Naive thymus-derived CD8-positive, alpha-beta T cell (primary cell): ENCODE measurements at regions not wholly inside any gene's neighbourhood (a gene's known extent, or its start where the extent isn't known, plus 50 kb on each side); places are given as distances from the start of the nearest gene placed in this dataset.
"Not testable (repeated sequence)": the region's sequence is repeated elsewhere in the genome, so short reads cannot be mapped to it uniquely, and the experiment has no call there.

Source experiments
- ATAC-seq, 2 donors: fragments of 150-1000 bp; cut with Tn5 transposase in 1 of 2; sonication (Bioruptor Pico), chemical (Tn5 transposase) in 1 of 2; 1 replicate in 1 of 2; 2 replicates in 1 of 2; pipeline ENCODE4 v1.10.0; 2021; ENCODE audit warnings: mild to moderate bottlenecking in 2 of 2, moderate library complexity in 2 of 2
- POLR2A ChIA-PET: fragments of 350-600 bp; sonication (Branson Sonifier 250); formaldehyde crosslinking; loops from one replicate; lab custom pipeline; 2021; ENCODE audit warnings: antibody characterized with exemption; lab: Charles Lee
- DNase-seq, 10 donors: peaks; one replicate each; pipeline versions ENCODE4 v3.0.0 to v3.0.0-alpha.2; 2020 to 2022
- H3K27ac Mint-ChIP-seq, 10 donors: one replicate each; pipeline ENCODE4 v1.8.0; 2020 to 2022; ENCODE audit warnings: mild to moderate bottlenecking in 10 of 10, mixed read lengths in 10 of 10, moderate library complexity in 4 of 10, inconsistent platforms in 1 of 10
- H3K27me3 Mint-ChIP-seq, 5 donors: one replicate each; pipeline ENCODE4 v1.8.0; 2021 to 2022; ENCODE audit warnings: mixed read lengths in 5 of 5
- H3K36me3 Mint-ChIP-seq, 3 donors: one replicate each; pipeline ENCODE4 v1.8.0; 2020 to 2022; ENCODE audit warnings: mixed read lengths in 3 of 3, mild to moderate bottlenecking in 2 of 3, inconsistent platforms in 1 of 3
- H3K4me1 Mint-ChIP-seq, 4 donors: one replicate each; pipeline ENCODE4 v1.8.0; 2021 to 2022; ENCODE audit warnings: mixed read lengths in 4 of 4
- H3K4me3 Mint-ChIP-seq, 10 donors: one replicate each; pipeline ENCODE4 v1.8.0; 2020 to 2022; ENCODE audit warnings: mild to moderate bottlenecking in 10 of 10, mixed read lengths in 10 of 10, moderate library complexity in 6 of 10, inconsistent platforms in 1 of 10
- H3K9me3 Mint-ChIP-seq, 9 donors: one replicate each; pipeline ENCODE4 v1.8.0; 2020 to 2022; ENCODE audit warnings: mixed read lengths in 9 of 9, mild to moderate bottlenecking in 3 of 9, inconsistent platforms in 1 of 9, moderate library complexity in 1 of 9

- Mint-ChIP-seq H3K27ac (no peak overlapping the region), H3K27me3 (peaks cover 0 to 21% (median 6%) of the 10 kb centered on the region in 5 donors), H3K36me3 (no peaks in the 10 kb centered on the region), H3K4me1 (peaks cover 0 to 5% (median 0%) of the 10 kb centered on the region in 4 donors), H3K4me3 (no peak overlapping the region), H3K9me3 (no peaks in the 10 kb centered on the region)
- ATAC-seq (no peak), DNase-seq (no peak)
- POLR2A ChIA-PET, result no interaction called here
Observed at GRCh38 chr13:50161052-50161451, 145.8 kb downstream of the KCNRG start.

- peaks cover 0 to 5% (median 0%) of the 10 kb centered on the region in 4 donors for H3K4me1 Mint-ChIP-seq
- ATAC-seq (no peak), DNase-seq (no peak)
- no peaks in the 10 kb centered on the region for H3K9me3 Mint-ChIP-seq
- H3K27me3 Mint-ChIP-seq, result peaks cover 0 to 21% (median 7%) of the 10 kb centered on the region in 5 donors
- H3K4me3 Mint-ChIP-seq, result no peak overlapping the region
- no peak overlapping the region for H3K27ac Mint-ChIP-seq
- POLR2A ChIA-PET, result no interaction called here
- no peaks in the 10 kb centered on the region for H3K36me3 Mint-ChIP-seq
Observed at GRCh38 chr13:50162001-50162400, 146.8 kb downstream of the KCNRG start.

DNA sequence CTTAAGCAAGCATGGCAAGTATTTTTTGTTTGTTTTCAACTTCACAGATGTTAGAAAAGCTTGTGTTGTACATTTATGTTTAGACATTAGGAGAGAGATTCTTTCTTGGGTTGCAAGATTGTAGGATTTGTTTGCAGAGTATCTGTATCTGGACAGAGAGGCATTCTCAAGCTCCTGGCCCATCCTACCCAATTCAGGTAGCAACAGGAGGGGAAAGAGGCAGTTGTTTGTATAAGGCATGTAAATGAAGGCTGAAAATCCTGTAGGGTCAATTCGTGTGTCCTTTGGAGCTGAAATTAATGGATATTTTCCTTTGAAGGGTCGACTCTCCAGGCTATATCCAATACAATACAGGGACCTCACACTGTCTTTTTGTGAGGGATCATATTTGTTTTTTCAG is 147.3 kb downstream of the KCNRG start:
- Mint-ChIP-seq H3K4me1 (peaks cover 0 to 5% (median 0%) of the 10 kb centered on the region in 4 donors), H3K4me3 (no peak overlapping the region), H3K27me3 (peaks cover 0 to 21% (median 7%) of the 10 kb centered on the region in 5 donors), H3K27ac (no peak overlapping the region), H3K9me3 (no peaks in the 10 kb centered on the region), H3K36me3 (no peaks in the 10 kb centered on the region)
- POLR2A ChIA-PET, result no interaction called here
- DNase-seq (no peak), ATAC-seq (no peak)

DNA sequence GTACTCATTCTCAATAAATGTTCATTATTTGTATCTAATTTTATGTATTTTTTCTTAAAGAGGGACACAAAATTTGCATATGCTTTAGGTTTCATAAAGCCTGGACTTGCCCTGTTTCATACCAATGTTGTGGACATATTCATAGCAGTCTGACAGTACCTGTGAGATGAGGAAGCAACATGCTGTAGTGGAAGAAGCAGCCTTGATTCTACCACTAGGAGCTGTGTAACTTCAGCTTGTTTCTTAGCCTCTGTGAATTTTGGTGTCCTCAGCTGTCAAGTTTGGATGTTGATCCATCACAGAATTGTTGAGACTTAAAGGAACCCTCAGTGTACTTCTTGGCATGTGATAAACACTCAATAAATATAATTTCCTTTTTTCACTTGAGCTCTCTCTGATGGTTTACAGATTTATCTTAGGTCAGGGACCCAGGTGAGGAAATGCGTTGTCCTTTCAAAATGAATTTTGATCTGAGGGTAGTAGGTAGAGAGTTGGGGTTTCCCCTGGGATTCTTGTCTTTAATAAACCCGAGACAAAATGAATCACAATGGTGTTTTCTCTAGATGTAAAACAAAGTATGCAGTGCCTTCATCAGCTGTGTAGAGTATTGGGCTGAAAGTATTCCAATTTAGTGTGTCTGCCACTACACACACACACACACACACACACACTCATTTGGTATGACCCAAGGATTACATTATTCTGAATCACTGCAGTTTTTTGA is 152.1 kb downstream of the KCNRG start:
- Mint-ChIP-seq H3K4me3 (no peak overlapping the region), H3K4me1 (no peaks in the 10 kb centered on the region), H3K9me3 (no peaks in the 10 kb centered on the region), H3K27ac (no peak overlapping the region), H3K36me3 (no peaks in the 10 kb centered on the region), H3K27me3 (peaks cover 0 to 8% (median 6%) of the 10 kb centered on the region in 5 donors)
- ATAC-seq (no peak), DNase-seq (no peak)
- POLR2A ChIA-PET, result no interaction called here

DNA sequence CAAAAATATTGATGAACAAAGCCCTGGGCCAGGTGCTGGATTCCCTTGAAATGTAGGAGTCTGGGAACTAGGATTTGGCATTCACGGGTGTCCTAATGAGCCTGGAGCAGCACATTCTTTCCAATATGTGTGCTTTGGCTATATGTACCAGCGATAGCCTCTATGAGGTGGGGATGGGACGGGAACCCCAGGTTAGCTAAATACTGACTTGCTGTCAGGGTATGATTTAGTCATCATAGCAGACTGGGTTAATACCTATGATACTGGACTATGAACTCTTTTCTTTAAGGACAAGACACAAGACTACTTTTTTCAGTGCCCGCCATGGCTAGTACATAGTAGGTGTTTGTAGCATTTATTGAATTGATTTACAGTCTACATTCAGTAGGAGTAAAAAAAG is 152.7 kb downstream of the KCNRG start:
- no peak for ATAC-seq
- POLR2A ChIA-PET, result no interaction called here
- H3K36me3 Mint-ChIP-seq, result no peaks in the 10 kb centered on the region

DNA sequence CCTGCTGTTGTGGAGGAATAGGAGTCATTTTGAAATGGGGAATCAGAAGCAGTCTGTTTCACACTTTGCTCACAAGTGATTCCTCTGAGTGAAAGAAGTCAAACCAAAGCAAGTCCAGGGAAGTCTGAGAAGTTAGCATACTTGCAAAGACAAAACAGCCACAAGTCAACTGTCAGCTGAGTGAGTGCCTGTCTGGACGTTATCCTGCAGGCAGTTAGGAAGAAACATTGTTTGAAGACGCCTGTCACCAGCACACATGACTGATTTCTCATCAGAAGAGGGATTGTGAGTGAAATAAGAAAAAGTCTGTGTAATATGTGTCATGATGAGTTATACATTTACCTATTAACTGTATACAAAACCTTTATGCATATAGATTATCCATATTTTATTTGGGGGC is 153.5 kb downstream of the KCNRG start:
- ATAC-seq (no peak), DNase-seq (no peak)
- Mint-ChIP-seq H3K4me3 (no peak overlapping the region), H3K36me3 (no peaks in the 10 kb centered on the region), H3K27me3 (peaks cover 0 to 3% (median 3%) of the 10 kb centered on the region in 5 donors), H3K9me3 (no peaks in the 10 kb centered on the region), H3K4me1 (peaks cover 0 to 2% (median 0%) of the 10 kb centered on the region in 4 donors), H3K27ac (no peak overlapping the region)
- POLR2A ChIA-PET, result no interaction called here

More for the DNA sequence above, 152.7 kb downstream of the KCNRG start:
- Mint-ChIP-seq H3K27me3 (peaks cover 0 to 8% (median 5%) of the 10 kb centered on the region in 5 donors), H3K4me3 (no peak overlapping the region), H3K4me1 (peaks cover 0 to 2% (median 0%) of the 10 kb centered on the region in 4 donors), H3K9me3 (no peaks in the 10 kb centered on the region), H3K27ac (no peak overlapping the region)
- no peak for DNase-seq

- no peaks in the 10 kb centered on the region for H3K9me3 Mint-ChIP-seq
- peaks cover 0 to 2% (median 0%) of the 10 kb centered on the region in 4 donors for H3K4me1 Mint-ChIP-seq
- no peak overlapping the region for H3K27ac Mint-ChIP-seq
- POLR2A ChIA-PET, result no interaction called here
- H3K27me3 Mint-ChIP-seq, result peaks cover 0 to 3% (median 1%) of the 10 kb centered on the region in 5 donors
- ATAC-seq (no peak), DNase-seq (no peak)
- H3K36me3 Mint-ChIP-seq, result no peaks in the 10 kb centered on the region
- no peak overlapping the region for H3K4me3 Mint-ChIP-seq
Observed at GRCh38 chr13:50170447-50171037, 155.3 kb downstream of the KCNRG start.

DNA sequence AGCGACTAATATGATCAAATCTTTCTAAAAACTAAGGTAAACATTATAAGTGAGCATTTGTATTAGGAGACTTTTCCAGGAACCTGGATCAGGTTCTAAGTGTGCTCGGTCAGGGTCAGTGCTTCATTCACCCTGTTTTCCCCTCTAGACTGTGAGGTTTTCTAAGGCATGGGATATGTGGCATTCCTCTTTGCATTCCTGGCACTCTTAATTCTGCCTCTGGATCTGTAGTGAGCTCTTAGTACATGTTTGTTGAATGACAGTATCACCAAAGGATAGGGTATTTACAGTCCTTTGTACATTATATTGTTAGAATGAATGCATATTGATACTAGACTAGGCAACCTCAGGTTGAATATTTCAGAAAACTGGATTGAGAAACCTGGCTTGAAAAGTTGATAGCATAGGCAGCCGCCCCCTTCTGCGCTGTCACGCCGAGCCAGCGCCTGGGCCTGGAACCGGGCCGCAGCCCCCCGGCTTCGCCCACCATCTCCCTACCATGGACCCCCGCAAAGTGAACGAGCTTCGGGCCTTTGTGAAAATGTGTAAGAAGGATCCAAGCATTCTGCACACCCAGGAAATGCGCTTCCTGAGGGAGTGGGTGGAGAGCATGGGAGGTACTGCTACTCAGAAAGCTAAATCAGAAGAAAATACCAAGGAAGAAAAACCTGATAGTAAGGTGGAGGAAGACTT is 156.5 kb downstream of the KCNRG start:
- peaks cover 0 to 2% (median 0%) of the 10 kb centered on the region in 4 donors for H3K4me1 Mint-ChIP-seq
- H3K9me3 Mint-ChIP-seq, result no peaks in the 10 kb centered on the region
- POLR2A ChIA-PET, result no interaction called here
- ATAC-seq (no peak), DNase-seq (no peak)
- no peak overlapping the region for H3K4me3 Mint-ChIP-seq
- no peak overlapping the region for H3K27ac Mint-ChIP-seq
- H3K36me3 Mint-ChIP-seq, result no peaks in the 10 kb centered on the region
- no peaks in the 10 kb centered on the region for H3K27me3 Mint-ChIP-seq

DNA sequence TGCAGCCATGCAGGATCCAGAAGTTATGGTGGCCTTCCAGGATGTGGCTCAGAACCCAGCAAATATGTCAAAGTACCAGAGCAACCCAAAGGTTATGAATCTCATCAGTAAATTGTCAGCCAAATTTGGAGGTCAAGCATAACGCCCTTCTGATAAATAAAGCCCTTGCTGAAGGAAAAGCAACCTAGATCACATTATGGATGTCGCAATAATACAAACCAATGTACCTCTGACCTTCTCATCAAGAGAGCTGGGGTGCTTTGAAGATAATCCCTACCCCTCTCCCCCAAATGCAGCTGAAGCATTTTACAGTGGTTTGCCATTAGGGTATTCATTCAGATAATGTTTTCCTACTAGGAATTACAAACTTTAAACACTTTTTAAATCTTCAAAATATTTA is 157.8 kb downstream of the KCNRG start:
- H3K27me3 Mint-ChIP-seq, H3K9me3 Mint-ChIP-seq, POLR2A ChIA-PET: not testable (repeated sequence)

GRCh38 chr13:50174630-50175029 is 159.4 kb downstream of the KCNRG start:
- Mint-ChIP-seq H3K27me3 (no peaks in the 10 kb centered on the region), H3K9me3 (no peaks in the 10 kb centered on the region), H3K27ac (no peak overlapping the region), H3K4me3 (no peak overlapping the region), H3K4me1 (peaks cover 0 to 2% (median 0%) of the 10 kb centered on the region in 4 donors), H3K36me3 (peaks cover 0 to 1% (median 0%) of the 10 kb centered on the region in 3 donors)
- ATAC-seq, result no peak
- DNase-seq, result no peak
- POLR2A ChIA-PET, result no interaction called here

More for the DNA sequence above, 157.8 kb downstream of the KCNRG start:
- H3K36me3 Mint-ChIP-seq, ATAC-seq, H3K27ac Mint-ChIP-seq, DNase-seq, H3K4me1 Mint-ChIP-seq, H3K4me3 Mint-ChIP-seq: not testable (repeated sequence)

- peaks cover 0 to 1% (median 0%) of the 10 kb centered on the region in 3 donors for H3K36me3 Mint-ChIP-seq
- ATAC-seq, result no peak
- no peaks in the 10 kb centered on the region for H3K4me1 Mint-ChIP-seq
- no peaks in the 10 kb centered on the region for H3K9me3 Mint-ChIP-seq
- H3K27ac Mint-ChIP-seq, result no peak overlapping the region
- POLR2A ChIA-PET, result no interaction called here
- no peak overlapping the region for H3K4me3 Mint-ChIP-seq
- DNase-seq, result no peak
- H3K27me3 Mint-ChIP-seq, result peaks cover 0 to 1% (median 0%) of the 10 kb centered on the region in 5 donors
Observed at GRCh38 chr13:50179977-50180376, 164.7 kb downstream of the KCNRG start.

- not testable (repeated sequence) for H3K36me3 Mint-ChIP-seq, H3K4me1 Mint-ChIP-seq, DNase-seq, H3K27me3 Mint-ChIP-seq, ATAC-seq, H3K9me3 Mint-ChIP-seq
- H3K27ac Mint-ChIP-seq, result peak overlapping the region in 1 of 10 donors; percentile 47
- POLR2A ChIA-PET, result interaction anchor here (0.6 kb wide), 1 partner anchor 1084 kb away, joined by 6 read pairs; no protein-coding TSS in a partner anchor
- peak overlapping the region in 4 of 10 donors; percentile 0 to 50 (median 24) for H3K4me3 Mint-ChIP-seq
Observed at GRCh38 chr13:50185769-50186763, 170.8 kb downstream of the KCNRG start.
